Activated CD8-positive, alpha-beta memory T cell treated with anti-CD3 and anti-CD28 coated beads for 36 hours (primary cell): ENCODE measurements at regions not wholly inside any gene's neighbourhood (a gene's known extent, or its start where the extent isn't known, plus 50 kb on each side); places are given as distances from the start of the nearest gene placed in this dataset.

Source experiments
- CTCF ChIA-PET: fragments of 350-600 bp; sonication (Branson Sonifier 250); formaldehyde crosslinking; loops from one replicate; lab custom pipeline; 2021; ENCODE audit warnings: antibody characterized with exemption; lab: Charles Lee
- POLR2A ChIA-PET: fragments of 350-600 bp; sonication (Branson Sonifier 250); formaldehyde crosslinking; loops from one replicate; lab custom pipeline; 2021; ENCODE audit warnings: antibody characterized with exemption; lab: Charles Lee

GRCh38 chr11:109730669-109731068 lies 308.7 kb downstream of the C11orf87 start:
- ChIA-PET POLR2A (no interaction called here), CTCF (no interaction called here)

GRCh38 chr11:109731451-109731850 lies 309.5 kb downstream of the C11orf87 start:
- POLR2A ChIA-PET, result no interaction called here
- CTCF ChIA-PET, result no interaction called here

- CTCF ChIA-PET, result no interaction called here
- POLR2A ChIA-PET, result no interaction called here
Observed at GRCh38 chr11:109733245-109733644, 311.3 kb downstream of the C11orf87 start.

GRCh38 chr11:109734566-109734965 lies 312.6 kb downstream of the C11orf87 start:
- CTCF ChIA-PET, result no interaction called here
- POLR2A ChIA-PET, result no interaction called here

- POLR2A ChIA-PET, result no interaction called here
- CTCF ChIA-PET, result no interaction called here
Observed at GRCh38 chr11:109735128-109735527, 313.1 kb downstream of the C11orf87 start.

- CTCF ChIA-PET, result no interaction called here
- POLR2A ChIA-PET, result no interaction called here
Observed at GRCh38 chr11:109739379-109739778, 317.4 kb downstream of the C11orf87 start.

GRCh38 chr11:109745996-109746625 lies 324.1 kb downstream of the C11orf87 start:
- ChIA-PET CTCF (no interaction called here), POLR2A (no interaction called here)

- POLR2A ChIA-PET, result no interaction called here
- CTCF ChIA-PET, result no interaction called here
Observed at GRCh38 chr11:109747839-109748238, 325.8 kb downstream of the C11orf87 start.

- CTCF ChIA-PET, result no interaction called here
- POLR2A ChIA-PET, result no interaction called here
Observed at GRCh38 chr11:109749476-109749875, 327.5 kb downstream of the C11orf87 start.

GRCh38 chr11:109750964-109751363 lies 329.0 kb downstream of the C11orf87 start:
- POLR2A ChIA-PET, result no interaction called here
- CTCF ChIA-PET, result no interaction called here

GRCh38 chr11:109752212-109752825 lies 330.3 kb downstream of the C11orf87 start:
- POLR2A ChIA-PET, result no interaction called here

GRCh38 chr11:109756521-109756920 lies 334.5 kb downstream of the C11orf87 start:
- CTCF ChIA-PET, result no interaction called here
- POLR2A ChIA-PET, result no interaction called here

More at GRCh38 chr11:109752212-109752825, 330.3 kb downstream of the C11orf87 start:
- CTCF ChIA-PET, result interaction anchor here (0.6 kb wide), 1 partner anchor 40 kb away, joined by 4 read pairs; no protein-coding TSS in a partner anchor

GRCh38 chr11:109756951-109757350 lies 335.0 kb downstream of the C11orf87 start:
- ChIA-PET CTCF (no interaction called here), POLR2A (no interaction called here)

- CTCF ChIA-PET, result no interaction called here
Observed at GRCh38 chr11:109762546-109762945, 330.6 kb upstream of the ZC3H12C start.

GRCh38 chr11:109765709-109766311 lies 327.4 kb upstream of the ZC3H12C start:
- ChIA-PET POLR2A (no interaction called here), CTCF (no interaction called here)

More at GRCh38 chr11:109762546-109762945, 330.6 kb upstream of the ZC3H12C start:
- POLR2A ChIA-PET, result no interaction called here

GRCh38 chr11:109769858-109770257 lies 323.3 kb upstream of the ZC3H12C start:
- ChIA-PET CTCF (no interaction called here), POLR2A (no interaction called here)

GRCh38 chr11:109770323-109770722 lies 322.9 kb upstream of the ZC3H12C start:
- ChIA-PET CTCF (no interaction called here), POLR2A (no interaction called here)

GRCh38 chr11:109772892-109773291 lies 320.3 kb upstream of the ZC3H12C start:
- CTCF ChIA-PET, result no interaction called here
- POLR2A ChIA-PET, result no interaction called here

- ChIA-PET CTCF (no interaction called here), POLR2A (no interaction called here)
Observed at GRCh38 chr11:109775686-109776085, 317.5 kb upstream of the ZC3H12C start.

- CTCF ChIA-PET, result no interaction called here
- POLR2A ChIA-PET, result no interaction called here
Observed at GRCh38 chr11:109783014-109783413, 310.2 kb upstream of the ZC3H12C start.

- POLR2A ChIA-PET, result no interaction called here
Observed at GRCh38 chr11:109783840-109784239, 309.4 kb upstream of the ZC3H12C start.

More at GRCh38 chr11:109783840-109784239, 309.4 kb upstream of the ZC3H12C start:
- CTCF ChIA-PET, result no interaction called here
